DOHH2 (cell line): ENCODE measurements at regions not wholly inside any gene's neighbourhood (a gene's known extent, or its start where the extent isn't known, plus 50 kb on each side); places are given as distances from the start of the nearest gene placed in this dataset.

Experiments used
- H3F3A ChIP-seq: fragments of 200-600 bp; sonication (generic), shearing (Covaris generic); 2 replicates; pipeline ENCODE4 v1.6.0; 2016; ENCODE audit warnings: antibody characterized with exemption, mild to moderate bottlenecking; ENCODE audit not compliant: control insufficient read depth, insufficient read depth
- H3K27ac ChIP-seq: fragments of 200-600 bp; sonication (generic); 2 replicates; pipeline ENCODE4 v1.5.1; 2014; ENCODE audit warnings: low read depth, mild to moderate bottlenecking, low read length, moderate library complexity
- H3K27me3 ChIP-seq: fragments of 200-600 bp; sonication (generic); 2 replicates; pipeline ENCODE4 v1.6.1; 2014; ENCODE audit warnings: mild to moderate bottlenecking, low read length, mixed read lengths; ENCODE audit not compliant: control insufficient read depth
- H3K36me3 ChIP-seq: fragments of 200-600 bp; sonication (generic); 2 replicates; pipeline ENCODE4 v1.6.1; 2014; ENCODE audit warnings: mild to moderate bottlenecking, low read length, moderate library complexity, mixed read lengths; ENCODE audit not compliant: control insufficient read depth
- H3K4me1 ChIP-seq: fragments of 200-600 bp; sonication (generic); 2 replicates; pipeline ENCODE4 v1.6.1; 2014; ENCODE audit warnings: mild to moderate bottlenecking, low read length, mixed read lengths; ENCODE audit not compliant: control insufficient read depth
- H3K4me2 ChIP-seq: fragments of 200-600 bp; sonication (generic); 2 replicates; pipeline ENCODE4 v1.6.0; 2014; ENCODE audit warnings: mild to moderate bottlenecking, low read length, moderate library complexity
- H3K4me3 ChIP-seq: fragments of 200-600 bp; sonication (generic); 2 replicates; pipeline ENCODE4 v1.5.1; 2014; ENCODE audit warnings: mild to moderate bottlenecking, low read length, mixed read lengths
- H3K79me2 ChIP-seq: fragments of 200-600 bp; sonication (generic); 2 replicates; pipeline ENCODE4 v1.6.1; 2014; ENCODE audit warnings: mild to moderate bottlenecking, low read length, mixed read lengths; ENCODE audit not compliant: control insufficient read depth
- H3K9me2 ChIP-seq: fragments of 200-600 bp; sonication (generic); replicated peaks from 2 replicates; pipeline ENCODE4 v1.6.1; 2014; ENCODE audit warnings: mild to moderate bottlenecking, low read length, mixed read lengths; ENCODE audit not compliant: control insufficient read depth
- H3K9me3 ChIP-seq: fragments of 200-600 bp; sonication (generic); 2 replicates; pipeline ENCODE4 v1.6.1; 2014; ENCODE audit warnings: antibody characterized with exemption, low read length, mixed read lengths; ENCODE audit not compliant: control insufficient read depth, insufficient read depth
- H4K20me1 ChIP-seq: fragments of 200-600 bp; sonication (generic); 2 replicates; pipeline ENCODE4 v1.6.0; 2014; ENCODE audit warnings: low read depth, mild to moderate bottlenecking, antibody characterized with exemption, low read length, moderate library complexity; ENCODE audit not compliant: control insufficient read depth, insufficient read depth
- EZH2phosphoT487 ChIP-seq: fragments of 200-600 bp; sonication (generic); IDR thresholded peaks from 2 replicates; pipeline ENCODE4 v1.6.1; 2017; ENCODE audit warnings: borderline replicate concordance, mild to moderate bottlenecking, antibody characterized with exemption, low read length, moderate library complexity, mixed read lengths
- TF ChIP-seq, protein P1 (sequence below): fragments of 200-600 bp; sonication (generic); IDR thresholded peaks from one replicate; pipeline ENCODE4 v1.5.1; 2014; ENCODE audit warnings: antibody characterized with exemption, mild to moderate bottlenecking, low read depth, low read length; ENCODE audit not compliant: poor library complexity, severe bottlenecking

- H3K4me3 ChIP-seq, result no peak overlapping the region
- TF ChIP-seq EZH2phosphoT487, result no peak
- TF ChIP-seq, protein P1, sequence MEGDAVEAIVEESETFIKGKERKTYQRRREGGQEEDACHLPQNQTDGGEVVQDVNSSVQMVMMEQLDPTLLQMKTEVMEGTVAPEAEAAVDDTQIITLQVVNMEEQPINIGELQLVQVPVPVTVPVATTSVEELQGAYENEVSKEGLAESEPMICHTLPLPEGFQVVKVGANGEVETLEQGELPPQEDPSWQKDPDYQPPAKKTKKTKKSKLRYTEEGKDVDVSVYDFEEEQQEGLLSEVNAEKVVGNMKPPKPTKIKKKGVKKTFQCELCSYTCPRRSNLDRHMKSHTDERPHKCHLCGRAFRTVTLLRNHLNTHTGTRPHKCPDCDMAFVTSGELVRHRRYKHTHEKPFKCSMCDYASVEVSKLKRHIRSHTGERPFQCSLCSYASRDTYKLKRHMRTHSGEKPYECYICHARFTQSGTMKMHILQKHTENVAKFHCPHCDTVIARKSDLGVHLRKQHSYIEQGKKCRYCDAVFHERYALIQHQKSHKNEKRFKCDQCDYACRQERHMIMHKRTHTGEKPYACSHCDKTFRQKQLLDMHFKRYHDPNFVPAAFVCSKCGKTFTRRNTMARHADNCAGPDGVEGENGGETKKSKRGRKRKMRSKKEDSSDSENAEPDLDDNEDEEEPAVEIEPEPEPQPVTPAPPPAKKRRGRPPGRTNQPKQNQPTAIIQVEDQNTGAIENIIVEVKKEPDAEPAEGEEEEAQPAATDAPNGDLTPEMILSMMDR, result no peak
- H3K9me3 ChIP-seq, result no peaks in the 10 kb centered on the region
Observed at GRCh38 chr3:101166150-101166549, 154.2 kb downstream of the IMPG2 start.

GRCh38 chr3:101163554-101163953 is 156.8 kb downstream of the IMPG2 start:
- Histone ChIP-seq H3F3A (no peaks in the 10 kb centered on the region), H3K9me3 (no peaks in the 10 kb centered on the region), H3K4me1 (no peaks in the 10 kb centered on the region), H4K20me1 (no peaks in the 10 kb centered on the region), H3K36me3 (no peaks in the 10 kb centered on the region), H3K27me3 (no peaks in the 10 kb centered on the region), H3K27ac (no peak overlapping the region), H3K9me2 (no peaks in the 10 kb centered on the region), H3K79me2 (no peaks in the 10 kb centered on the region), H3K4me3 (no peak overlapping the region), H3K4me2 (no peak overlapping the region)
- TF ChIP-seq, protein P1, result no peak
- no peak for TF ChIP-seq EZH2phosphoT487

More at GRCh38 chr3:101166150-101166549, 154.2 kb downstream of the IMPG2 start:
- H3K27ac ChIP-seq, result no peak overlapping the region
- no peaks in the 10 kb centered on the region for H3K36me3 ChIP-seq
- no peaks in the 10 kb centered on the region for H3K27me3 ChIP-seq
- H3F3A ChIP-seq, result no peaks in the 10 kb centered on the region
- H3K79me2 ChIP-seq, result no peaks in the 10 kb centered on the region
- no peak overlapping the region for H3K4me2 ChIP-seq
- no peaks in the 10 kb centered on the region for H4K20me1 ChIP-seq
- no peaks in the 10 kb centered on the region for H3K4me1 ChIP-seq
- H3K9me2 ChIP-seq, result no peaks in the 10 kb centered on the region

DNA sequence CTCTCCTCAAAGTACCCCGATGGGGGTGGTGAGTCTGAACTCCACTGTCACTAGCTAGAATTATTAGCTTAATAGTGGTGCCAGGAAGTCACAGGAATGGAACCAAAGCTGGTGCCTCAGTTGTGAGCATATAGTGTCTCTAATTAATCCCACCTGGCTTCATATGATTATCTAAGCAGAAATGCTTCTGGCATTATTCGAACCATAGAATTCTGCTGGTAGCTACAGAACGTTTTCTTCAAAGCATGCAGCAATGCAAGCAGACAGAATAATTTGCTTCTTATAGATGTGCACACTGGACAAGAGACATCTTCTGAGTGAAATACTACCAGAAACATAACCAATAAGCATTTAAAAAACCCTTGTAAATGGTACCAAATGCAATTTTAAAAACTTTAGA is 160.9 kb downstream of the IMPG2 start:
- no peaks in the 10 kb centered on the region for H3K9me2 ChIP-seq
- no peaks in the 10 kb centered on the region for H3K79me2 ChIP-seq
- no peak overlapping the region for H3K4me2 ChIP-seq
- no peaks in the 10 kb centered on the region for H3K9me3 ChIP-seq
- no peak overlapping the region for H3K4me3 ChIP-seq
- no peaks in the 10 kb centered on the region for H4K20me1 ChIP-seq
- H3F3A ChIP-seq, result no peaks in the 10 kb centered on the region
- no peak overlapping the region for H3K27ac ChIP-seq
- H3K4me1 ChIP-seq, result no peaks in the 10 kb centered on the region
- no peaks in the 10 kb centered on the region for H3K27me3 ChIP-seq
- TF ChIP-seq, protein P1, result no peak
- TF ChIP-seq EZH2phosphoT487, result no peak
- no peaks in the 10 kb centered on the region for H3K36me3 ChIP-seq
